Pancreas (tissue), 10 donors: ENCODE measurements at regions not wholly inside any gene's neighbourhood (a gene's known extent, or its start where the extent isn't known, plus 50 kb on each side); places are given as distances from the start of the nearest gene placed in this dataset.

Source experiments
- ATAC-seq, 4 donors: fragments of 200-7000 bp; cut with Tn5 transposase; one replicate each; pipeline versions ENCODE4 v1.8.0 to v1.9.1; 2020; ENCODE audit warnings: mild to moderate bottlenecking in 4 of 4, moderate library complexity in 4 of 4
- DNase-seq, 6 donors: peaks; one replicate each; pipeline ENCODE4 v3.0.0-alpha.2; 2020
- FAIRE-seq: peaks from 2 replicates; lab custom pipeline; 2012; peaks lifted over from hg19 to GRCh38; lab: Jason Lieb, UNC
- H3K27ac ChIP-seq, 4 donors: fragments of 200-600 bp; sonication (generic); 1 replicate in 3 of 4; 2 replicates in 1 of 4; pipeline versions ENCODE4 v1.5.0 to v1.8.0; 2020
- H3K27me3 ChIP-seq, 4 donors: fragments of 200-600 bp; one replicate each; pipeline ENCODE4 v1.8.0; 2021
- H3K36me3 ChIP-seq, 3 donors: fragments of 200-600 bp; sonication (generic) in 1 of 3; one replicate each; pipeline versions ENCODE4 v1.5.0 to v1.8.0; 2020 to 2021
- H3K4me1 ChIP-seq, 3 donors: fragments of 200-600 bp; one replicate each; pipeline ENCODE4 v1.8.0; 2021
- H3K4me3 ChIP-seq, 4 donors: fragments of 200-600 bp; sonication (generic) in 2 of 4; one replicate each; pipeline versions ENCODE4 v1.5.0 to v1.8.0; 2020 to 2021
- H3K9me3 ChIP-seq, 4 donors: fragments of 200-600 bp; one replicate each; pipeline ENCODE4 v1.8.0; 2021
- CTCF ChIP-seq, 4 donors: fragments of 200-600 bp; sonication (generic) in 3 of 4; IDR thresholded peaks; one replicate each; pipeline versions ENCODE4 v1.5.0 to v1.8.0; 2021; ENCODE audit warnings: antibody characterized with exemption in 4 of 4
- WGBS, 2 donors: extraction: QIAGEN DNeasy Blood & Tissue Kit; methylation state at CpG; one replicate each; pipeline ENCODE4 v1.1.7; 2013; 5-methylcytosine and 5-hydroxymethylcytosine counted together
- intact Hi-C, 3 donors: fragments of 100-400 bp; cut with DNase I; formaldehyde crosslinking; loops; one replicate each; pipeline versions ENCODE4 v1.11.1 to v1.14.2; 2022
- donor health status: healthy with polysubstance abuse.
- donor health status: DM: no; HTN: no; CAD: no; lungs with moderate emphysema.
- donor health status: DM: no; HTN: no; CAD: no.
- donor health status: control.
- donor health status: control.
- donor health status: Bipolar disorder and iron deficiency.
- donor health status: DM: yes; HTN: yes; CAD: no.
- donor health status: DM: no; HTN: no; CAD: no.
- donor health status: DM: no; HTN: no; CAD: no.
- donor health status: DM: yes; HTN: yes; CAD: no.

GRCh38 chr16:79871906-79872305, 271.4 kb upstream of the MAF start:
- WGBS, 2 donors, result 72 to 80% methylated on average over 6 of the region's 6 CpGs
- FAIRE-seq, result no peak
- DNase-seq, result no peak
- Histone ChIP-seq H3K4me1 (no peaks in the 10 kb centered on the region), H3K4me3 (no peak overlapping the region), H3K27ac (no peak overlapping the region), H3K36me3 (no peaks in the 10 kb centered on the region), H3K9me3 (no peaks in the 10 kb centered on the region), H3K27me3 (no peaks in the 10 kb centered on the region)
- no peak for ATAC-seq
- intact Hi-C loops, result no loop called here
- no peak for TF ChIP-seq CTCF (IDR thresholded peaks at IDR 0.05)

- 90 to 93% methylated on average over 16 of the region's 16 CpGs for WGBS, 2 donors
- no peaks in the 10 kb centered on the region for H3K27me3 ChIP-seq
- ATAC-seq (no peak), FAIRE-seq (no peak), DNase-seq (no peak)
- H3K36me3 ChIP-seq, result no peaks in the 10 kb centered on the region
- no peaks in the 10 kb centered on the region for H3K9me3 ChIP-seq
- H3K4me3 ChIP-seq, result no peak overlapping the region
- H3K4me1 ChIP-seq, result no peaks in the 10 kb centered on the region
- intact Hi-C loops, result no loop called here
- TF ChIP-seq CTCF (IDR thresholded peaks at IDR 0.05), result no peak
- H3K27ac ChIP-seq, result no peak overlapping the region
Observed at GRCh38 chr16:79870016-79870886, 269.7 kb upstream of the MAF start.

- Histone ChIP-seq H3K27ac (no peak overlapping the region), H3K9me3 (no peaks in the 10 kb centered on the region), H3K4me1 (no peaks in the 10 kb centered on the region), H3K4me3 (no peak overlapping the region), H3K36me3 (no peaks in the 10 kb centered on the region), H3K27me3 (no peaks in the 10 kb centered on the region)
- no peak for DNase-seq
- 68 to 84% methylated on average over 4 of the region's 4 CpGs for whole genome bisulfite sequencing, 2 donors
- no peak for TF ChIP-seq CTCF (IDR thresholded peaks at IDR 0.05)
- intact Hi-C loops, result no loop called here
- no peak for FAIRE-seq
- ATAC-seq, result no peak
Observed at GRCh38 chr16:79869304-79870015, 268.9 kb upstream of the MAF start.

GRCh38 chr16:79868841-79869240, 268.3 kb upstream of the MAF start:
- intact Hi-C loops, result no loop called here
- no peak for TF ChIP-seq CTCF (IDR thresholded peaks at IDR 0.05)
- H3K27me3 ChIP-seq, result no peaks in the 10 kb centered on the region
- H3K4me3 ChIP-seq, result no peak overlapping the region
- no peak for DNase-seq
- no peaks in the 10 kb centered on the region for H3K4me1 ChIP-seq
- no peak for FAIRE-seq
- WGBS, 2 donors, result 92 to 93% methylated on average over 2 of the region's 2 CpGs
- ATAC-seq, result no peak
- H3K36me3 ChIP-seq, result no peaks in the 10 kb centered on the region
- H3K9me3 ChIP-seq, result no peaks in the 10 kb centered on the region
- no peak overlapping the region for H3K27ac ChIP-seq
